Large intestine (tissue), 3 donors: ENCODE measurements at regions not wholly inside any gene's neighbourhood (a gene's known extent, or its start where the extent isn't known, plus 50 kb on each side); places are given as distances from the start of the nearest gene placed in this dataset.
A peak's percentile ranks its signal among the peaks of the same experiment; 100 is the strongest.

Experiments used
- DNase-seq, 2 donors: peaks; one replicate each; pipeline versions ENCODE4 v3.0.0 to v3.0.0-alpha.2; 2013
- H3K27ac ChIP-seq: one replicate; pipeline ENCODE4 v1.5.1; 2013; ENCODE audit warnings: low read length
- H3K27me3 ChIP-seq: 2 replicates; pipeline ENCODE4 v1.6.1; 2013; ENCODE audit warnings: low read length; ENCODE audit not compliant: control insufficient read depth, insufficient read depth
- H3K36me3 ChIP-seq: 2 replicates; pipeline ENCODE4 v1.6.1; 2013; ENCODE audit warnings: low read length; ENCODE audit not compliant: control insufficient read depth, insufficient read depth
- H3K4me1 ChIP-seq: one replicate; pipeline ENCODE4 v1.6.1; 2013; ENCODE audit warnings: low read length; ENCODE audit not compliant: control insufficient read depth, insufficient read depth
- H3K4me3 ChIP-seq: one replicate; pipeline ENCODE4 v1.5.1; 2013; ENCODE audit warnings: low read length
- H3K9me3 ChIP-seq: one replicate; pipeline ENCODE4 v1.6.1; 2013; ENCODE audit warnings: mild to moderate bottlenecking, low read depth, low read length, moderate library complexity; ENCODE audit not compliant: control insufficient read depth
- WGBS: methylation state at CpG from one replicate; pipeline ENCODE4 v1.1.5; 2013; ENCODE audit warnings: low lambda C conversion rate; ENCODE audit not compliant: insufficient coverage; 5-methylcytosine and 5-hydroxymethylcytosine counted together

DNA sequence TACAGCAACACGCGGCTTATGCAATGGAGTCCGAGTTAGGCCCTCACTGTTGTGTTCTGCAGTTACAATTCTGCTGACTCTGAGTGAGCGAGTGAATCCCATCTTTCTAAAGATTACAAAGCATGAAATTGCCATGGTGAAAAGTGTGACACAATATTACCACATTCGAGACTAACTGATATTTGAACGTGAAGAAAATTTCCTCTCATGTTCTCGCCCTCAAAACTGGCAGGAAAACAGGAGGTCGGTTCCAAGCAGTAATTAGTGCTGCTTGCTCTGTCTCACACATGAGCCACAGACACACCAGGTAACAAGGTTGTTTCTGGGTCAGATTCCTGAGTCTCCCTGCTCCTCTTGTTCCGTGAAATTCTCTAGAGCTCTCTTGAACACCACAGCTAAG, 93.7 kb upstream of the RIOK3 start:
- Histone ChIP-seq H3K27ac (no peak overlapping the region), H3K4me3 (no peak overlapping the region), H3K27me3 (no peaks in the 10 kb centered on the region), H3K4me1 (peaks cover 24% of the 10 kb centered on the region), H3K36me3 (no peaks in the 10 kb centered on the region), H3K9me3 (no peaks in the 10 kb centered on the region)
- DNase-seq: no peak
- WGBS: 100% methylated on average over 1 of the region's 9 CpGs

DNA sequence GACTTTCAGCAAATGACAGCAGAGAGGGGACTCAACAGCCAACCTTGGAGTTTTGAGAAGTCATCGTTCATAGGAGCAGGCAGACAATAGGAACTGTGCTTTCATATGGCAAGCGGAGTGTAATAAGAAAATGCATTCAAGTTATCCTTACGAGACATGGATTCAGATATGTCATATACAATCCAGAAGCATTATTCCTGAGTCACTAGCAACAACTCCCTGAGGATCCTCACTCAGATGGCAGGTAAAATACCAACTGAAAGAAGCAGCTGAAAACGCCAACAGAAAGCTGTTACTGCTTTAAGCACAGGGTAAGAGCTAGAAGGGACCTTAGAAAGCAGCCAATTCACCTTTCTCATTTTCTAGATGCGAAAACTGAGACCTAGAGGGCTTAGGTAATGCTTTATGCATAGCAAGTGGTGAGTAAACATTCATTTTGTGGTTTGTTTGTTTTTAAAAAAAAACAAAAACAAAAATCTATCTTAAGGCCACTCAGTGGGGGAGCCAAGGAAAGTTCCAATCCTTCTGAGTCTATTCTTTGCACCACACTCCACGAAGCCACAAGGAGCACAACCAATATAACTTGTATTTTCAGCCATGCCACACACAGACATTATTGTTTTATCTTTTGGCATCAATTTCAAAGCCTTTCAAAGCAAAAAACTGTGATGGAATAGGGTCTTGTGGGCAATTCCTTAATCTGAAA, 89.1 kb upstream of the RIOK3 start:
- WGBS: 86% methylated on average over 3 of the region's 6 CpGs

DNA sequence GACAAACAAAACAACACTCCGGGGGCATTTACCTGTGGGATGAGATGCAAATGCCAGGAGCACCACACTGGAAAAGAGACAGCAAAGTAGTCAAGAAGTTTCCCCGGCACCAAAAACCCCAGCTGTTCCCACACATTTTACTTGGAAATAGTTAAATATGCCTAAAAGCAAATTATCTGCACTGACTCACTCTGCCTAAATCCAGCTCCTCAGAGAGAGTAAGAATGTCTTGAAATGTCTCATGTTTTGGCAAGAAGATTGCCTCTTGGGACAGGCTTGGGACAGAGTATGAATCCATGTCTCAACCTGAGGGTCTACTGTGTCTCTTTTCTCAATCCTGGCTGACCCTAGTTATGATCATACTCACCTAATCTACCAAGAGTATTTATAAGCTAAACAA, 87.5 kb upstream of the RIOK3 start:
- no peaks in the 10 kb centered on the region for H3K4me1 ChIP-seq
- DNase-seq: no peak
- H3K36me3 ChIP-seq: no peaks in the 10 kb centered on the region
- no peak overlapping the region for H3K4me3 ChIP-seq
- H3K9me3 ChIP-seq: no peaks in the 10 kb centered on the region
- no peak overlapping the region for H3K27ac ChIP-seq
- no peaks in the 10 kb centered on the region for H3K27me3 ChIP-seq
- no CpG with 5 or more reads among the region's 2 CpGs for WGBS

More for the DNA sequence above, 89.1 kb upstream of the RIOK3 start:
- Histone ChIP-seq H3K4me1 (no peaks in the 10 kb centered on the region), H3K27me3 (no peaks in the 10 kb centered on the region), H3K36me3 (no peaks in the 10 kb centered on the region), H3K9me3 (no peaks in the 10 kb centered on the region), H3K4me3 (no peak overlapping the region), H3K27ac (no peak overlapping the region)
- no peak for DNase-seq

DNA sequence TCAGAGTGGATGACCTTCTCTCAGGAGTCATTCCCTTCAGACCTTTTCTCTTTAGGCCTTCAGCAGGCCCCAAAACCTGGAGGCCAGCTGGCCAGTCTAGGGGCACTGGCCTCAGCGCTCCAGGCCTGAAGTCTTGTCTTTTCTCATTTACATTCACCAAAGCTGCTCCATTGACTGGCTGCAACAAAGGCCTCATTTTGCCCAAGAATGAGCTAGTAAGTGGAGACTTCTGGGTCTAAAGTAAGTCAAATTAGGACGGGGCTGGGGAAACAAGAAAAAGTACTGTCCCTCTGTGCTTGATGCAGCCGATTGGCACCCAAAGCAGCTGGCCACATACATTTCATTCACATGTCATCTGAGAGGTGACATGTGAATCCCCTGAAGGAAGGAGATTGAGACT, 83.8 kb upstream of the RIOK3 start:
- 100% methylated on average over 1 of the region's 3 CpGs for WGBS
- no peak overlapping the region for H3K4me3 ChIP-seq
- no peak for DNase-seq
- no peaks in the 10 kb centered on the region for H3K27me3 ChIP-seq
- no peaks in the 10 kb centered on the region for H3K36me3 ChIP-seq
- H3K4me1 ChIP-seq: no peaks in the 10 kb centered on the region
- H3K9me3 ChIP-seq: no peaks in the 10 kb centered on the region
- H3K27ac ChIP-seq: no peak overlapping the region

DNA sequence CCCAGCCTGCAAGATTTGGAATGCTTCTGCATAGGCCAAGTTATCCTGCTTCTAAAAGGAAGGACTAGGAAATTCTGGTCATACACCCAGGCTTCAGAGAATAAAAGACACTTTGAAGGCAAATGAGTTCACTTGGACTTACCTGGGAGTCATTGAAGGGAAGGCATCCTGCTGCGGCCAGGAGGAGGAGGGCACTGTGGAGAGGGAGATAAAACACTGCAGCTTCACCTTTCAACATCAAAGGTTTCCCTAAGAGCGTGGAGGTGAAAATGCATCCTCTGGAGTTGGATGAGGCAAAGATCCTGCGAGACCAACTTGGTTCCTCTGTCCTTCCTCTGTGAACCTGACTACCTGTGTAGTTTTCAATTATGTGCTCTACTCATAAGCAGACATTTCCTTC, 79.5 kb upstream of the RIOK3 start:
- WGBS: no CpG with 5 or more reads among the region's 3 CpGs
- H3K27ac ChIP-seq: no peak overlapping the region

DNA sequence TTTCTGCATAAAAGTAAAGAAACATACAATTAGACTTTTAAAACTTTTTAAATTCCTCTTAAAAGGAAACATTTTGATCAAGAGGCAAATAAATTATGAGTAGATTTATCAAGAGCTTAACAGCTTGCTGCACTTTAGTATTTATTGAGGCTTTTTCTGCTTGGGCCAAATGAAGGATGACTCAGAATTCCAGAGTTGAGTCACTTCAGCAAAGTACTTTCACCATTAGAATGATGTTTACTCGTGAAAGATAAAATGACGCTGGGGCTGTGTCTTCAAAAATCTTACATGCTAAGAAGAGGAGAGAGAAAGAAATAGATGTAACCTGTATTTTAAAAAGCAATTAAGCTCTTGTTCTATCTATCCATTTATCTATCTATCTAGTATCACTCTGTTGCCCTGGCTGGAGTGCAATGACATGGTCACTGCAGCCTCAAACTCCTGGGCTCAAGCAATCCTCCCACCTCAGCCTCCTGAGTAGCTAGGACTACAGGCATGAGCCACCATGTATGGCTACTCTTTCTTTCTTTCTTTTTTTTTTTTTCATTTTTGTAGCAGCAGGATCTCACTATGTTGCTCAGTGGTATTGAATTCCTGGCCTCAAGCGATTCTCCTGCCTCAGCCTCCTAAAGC, 75.3 kb upstream of the RIOK3 start:
- no peak overlapping the region for H3K27ac ChIP-seq
- no peaks in the 10 kb centered on the region for H3K9me3 ChIP-seq
- no peak overlapping the region for H3K4me3 ChIP-seq
- H3K36me3 ChIP-seq: no peaks in the 10 kb centered on the region
- DNase-seq: peak; percentile 43 to 70
- no peaks in the 10 kb centered on the region for H3K4me1 ChIP-seq
- WGBS: 23% methylated on average over 2 of the region's 3 CpGs
- H3K27me3 ChIP-seq: no peaks in the 10 kb centered on the region

More for the DNA sequence above, 79.5 kb upstream of the RIOK3 start:
- H3K4me3 ChIP-seq: no peak overlapping the region
- DNase-seq: no peak
- no peaks in the 10 kb centered on the region for H3K9me3 ChIP-seq
- H3K4me1 ChIP-seq: no peaks in the 10 kb centered on the region
- no peaks in the 10 kb centered on the region for H3K36me3 ChIP-seq
- no peaks in the 10 kb centered on the region for H3K27me3 ChIP-seq

DNA sequence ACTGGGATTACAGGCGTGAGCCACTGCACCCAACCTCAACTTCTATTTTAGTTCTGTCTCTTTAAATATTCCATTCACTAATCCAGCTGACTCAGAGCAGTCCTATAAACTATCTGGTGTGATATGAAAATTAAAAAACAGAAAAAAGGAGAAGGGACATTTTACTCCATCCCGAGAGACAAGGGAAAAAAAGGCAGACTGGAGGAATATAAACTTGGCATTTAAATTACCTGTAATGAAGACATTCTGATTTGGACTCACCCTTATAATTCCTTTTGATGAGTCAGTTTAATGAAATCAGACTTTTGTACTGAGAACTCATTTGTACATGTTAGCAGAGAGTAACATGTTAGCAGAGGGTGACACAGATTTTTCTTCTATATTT, 74.8 kb upstream of the RIOK3 start:
- WGBS: 92% methylated on average over 2 of the region's 2 CpGs
- H3K4me3 ChIP-seq: no peak overlapping the region
- no peak overlapping the region for H3K27ac ChIP-seq
- H3K36me3 ChIP-seq: no peaks in the 10 kb centered on the region
- no peaks in the 10 kb centered on the region for H3K9me3 ChIP-seq
- DNase-seq: no peak
- no peaks in the 10 kb centered on the region for H3K27me3 ChIP-seq
- H3K4me1 ChIP-seq: no peaks in the 10 kb centered on the region

DNA sequence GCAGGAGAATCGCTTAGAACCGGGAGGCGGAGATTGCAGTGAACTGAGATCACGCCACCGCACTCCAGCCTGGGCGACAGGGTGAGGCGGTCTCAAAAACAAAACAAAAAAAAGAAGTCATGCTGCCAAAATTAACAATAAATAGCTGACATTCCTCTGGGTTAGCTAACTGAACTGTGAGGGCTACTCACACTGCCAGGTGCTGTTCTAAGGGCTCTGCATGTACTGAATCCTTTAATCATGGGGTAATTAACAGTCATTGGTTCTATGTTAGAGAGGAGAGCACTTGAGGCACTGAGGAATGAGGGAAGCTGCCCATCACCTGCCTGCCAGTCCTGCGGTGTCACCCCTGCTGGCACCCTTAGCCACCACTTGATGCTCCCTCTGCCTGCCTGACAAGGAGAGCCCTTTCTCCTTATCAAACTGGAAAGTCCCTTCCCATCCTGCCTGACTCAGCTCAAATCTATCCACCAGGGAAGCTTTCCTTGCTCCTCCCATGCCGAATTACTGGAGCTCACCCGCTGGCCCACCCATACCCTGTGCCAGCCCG, 73.0 kb upstream of the RIOK3 start:
- Histone ChIP-seq H3K36me3 (no peaks in the 10 kb centered on the region), H3K27me3 (no peaks in the 10 kb centered on the region), H3K27ac (no peak overlapping the region), H3K4me1 (peaks cover 4% of the 10 kb centered on the region), H3K4me3 (no peak overlapping the region), H3K9me3 (no peaks in the 10 kb centered on the region)
- DNase-seq: no peak
- no CpG with 5 or more reads among the region's 11 CpGs for WGBS

DNA sequence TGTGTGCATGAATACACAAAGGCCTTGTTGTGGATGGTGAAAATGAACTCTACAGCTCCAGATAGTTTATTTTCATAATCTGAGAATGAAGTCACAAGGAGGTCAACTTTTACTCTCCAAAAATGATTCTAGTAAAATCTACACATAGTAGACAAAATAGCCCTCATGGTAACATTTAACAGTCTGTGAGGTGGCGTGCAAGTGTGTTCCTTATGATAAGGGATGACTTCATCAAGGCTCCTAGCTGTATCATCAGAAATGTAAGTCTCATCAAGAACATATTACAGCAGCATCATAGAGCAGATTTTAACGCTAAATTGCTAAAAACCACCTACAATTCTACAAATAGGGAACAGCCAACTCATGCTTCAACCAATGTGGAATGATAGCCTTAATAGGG, 72.3 kb upstream of the RIOK3 start:
- Histone ChIP-seq H3K27ac (no peak overlapping the region), H3K27me3 (no peaks in the 10 kb centered on the region)
- WGBS: 100% methylated on average over 1 of the region's 2 CpGs

DNA sequence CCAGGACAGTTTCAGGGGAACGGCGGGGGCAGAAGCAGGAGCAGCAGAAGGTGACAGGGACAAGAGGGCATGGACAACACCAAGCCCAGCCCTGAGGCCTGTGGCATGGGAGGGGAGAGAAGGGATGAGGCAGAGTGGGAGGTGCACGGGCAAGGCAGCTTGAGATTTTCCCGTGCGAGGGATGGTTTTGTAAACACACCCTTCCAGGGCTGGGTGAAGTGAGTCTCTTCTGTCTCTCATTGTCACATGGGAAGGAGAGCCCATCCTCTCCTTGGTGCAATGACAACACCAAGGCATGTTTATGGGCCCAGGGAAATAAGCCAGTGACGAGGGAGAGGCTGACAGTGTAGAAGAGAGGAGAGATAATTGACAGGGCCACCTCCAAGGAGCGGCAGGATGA, 69.6 kb upstream of the RIOK3 start:
- no peak overlapping the region for H3K27ac ChIP-seq
- H3K4me1 ChIP-seq: peaks cover 8% of the 10 kb centered on the region
- no peaks in the 10 kb centered on the region for H3K36me3 ChIP-seq
- no peak overlapping the region for H3K4me3 ChIP-seq
- no peak for DNase-seq
- no peaks in the 10 kb centered on the region for H3K27me3 ChIP-seq
- no peaks in the 10 kb centered on the region for H3K9me3 ChIP-seq
- WGBS: 100% methylated on average over 2 of the region's 7 CpGs

More for the DNA sequence above, 72.3 kb upstream of the RIOK3 start:
- DNase-seq: no peak
- Histone ChIP-seq H3K4me3 (no peak overlapping the region), H3K9me3 (no peaks in the 10 kb centered on the region), H3K4me1 (peaks cover 8% of the 10 kb centered on the region), H3K36me3 (no peaks in the 10 kb centered on the region)
